ENCODE measurements at regions not wholly inside any gene's neighbourhood (a gene's known extent, or its start where the extent isn't known, plus 50 kb on each side); places are given as distances from the start of the nearest gene placed in this dataset.

- no peak for DNase-seq (ENCODE audit: low read depth in 2 of 2)
These were observed 409.1 kb upstream of the KAZN start for GRCh38 chr1:14189381-14189780.

- no peak for DNase-seq (ENCODE audit: low read depth in 2 of 2)
These were observed 408.0 kb upstream of the KAZN start for GRCh38 chr1:14190508-14190907.

GRCh38 chr1:14194511-14194910, 404.0 kb upstream of the KAZN start:
- no peak for DNase-seq (ENCODE audit: low read depth in 2 of 2)

- no peak for DNase-seq (ENCODE audit: low read depth in 2 of 2)
These were observed 393.4 kb upstream of the KAZN start for GRCh38 chr1:14205066-14205465.

- no peak for DNase-seq (ENCODE audit: low read depth in 2 of 2)
These were observed 383.3 kb upstream of the KAZN start for GRCh38 chr1:14215151-14215550.

- no peak for DNase-seq (ENCODE audit: low read depth in 2 of 2)
These were observed 381.1 kb upstream of the KAZN start for GRCh38 chr1:14217384-14217783.

- DNase-seq (ENCODE audit: low read depth in 2 of 2) = no peak
These were observed 378.2 kb upstream of the KAZN start for GRCh38 chr1:14220324-14220723.

GRCh38 chr1:14220811-14221210, 377.7 kb upstream of the KAZN start:
- DNase-seq (ENCODE audit: low read depth in 2 of 2) = no peak

- no peak for DNase-seq (ENCODE audit: low read depth in 2 of 2)
These were observed 376.4 kb upstream of the KAZN start for GRCh38 chr1:14222086-14222485.

- DNase-seq (ENCODE audit: low read depth in 2 of 2) = no peak
These were observed 369.8 kb upstream of the KAZN start for GRCh38 chr1:14228677-14229076.

GRCh38 chr1:14233510-14233909, 365.0 kb upstream of the KAZN start:
- no peak for DNase-seq (ENCODE audit: low read depth in 2 of 2)

GRCh38 chr1:14236097-14236496, 362.4 kb upstream of the KAZN start:
- DNase-seq (ENCODE audit: low read depth in 2 of 2) = no peak

- no peak for DNase-seq (ENCODE audit: low read depth in 2 of 2)
These were observed 359.8 kb upstream of the KAZN start for GRCh38 chr1:14238472-14239307.

GRCh38 chr1:14240265-14240664, 358.2 kb upstream of the KAZN start:
- no peak for DNase-seq (ENCODE audit: low read depth in 2 of 2)

GRCh38 chr1:14242123-14242522, 356.4 kb upstream of the KAZN start:
- DNase-seq (ENCODE audit: low read depth in 2 of 2) = no peak

- DNase-seq (ENCODE audit: low read depth in 2 of 2) = no peak
These were observed 355.6 kb upstream of the KAZN start for GRCh38 chr1:14242870-14243269.

GRCh38 chr1:14245954-14246353, 352.5 kb upstream of the KAZN start:
- no peak for DNase-seq (ENCODE audit: low read depth in 2 of 2)

- no peak for DNase-seq (ENCODE audit: low read depth in 2 of 2)
These were observed 352.0 kb upstream of the KAZN start for GRCh38 chr1:14246471-14246870.

- DNase-seq (ENCODE audit: low read depth in 2 of 2) = no peak
These were observed 350.8 kb upstream of the KAZN start for GRCh38 chr1:14247666-14248065.

GRCh38 chr1:14251871-14252270, 346.6 kb upstream of the KAZN start:
- DNase-seq (ENCODE audit: low read depth in 2 of 2) = no peak

- DNase-seq (ENCODE audit: low read depth in 2 of 2) = no peak
These were observed 344.8 kb upstream of the KAZN start for GRCh38 chr1:14253676-14254075.

GRCh38 chr1:14254251-14254650, 344.2 kb upstream of the KAZN start:
- no peak for DNase-seq (ENCODE audit: low read depth in 2 of 2)

GRCh38 chr1:14255233-14255632, 343.3 kb upstream of the KAZN start:
- DNase-seq (ENCODE audit: low read depth in 2 of 2) = no peak

GRCh38 chr1:14255711-14256110, 342.8 kb upstream of the KAZN start:
- DNase-seq (ENCODE audit: low read depth in 2 of 2) = no peak

All from stimulated activated CD8-positive, alpha-beta memory T cell treated with anti-CD3 and anti-CD28 coated beads, Interleukin-2, amount 100 ng/mL, for 1 hour (primary cell).